ENCODE measurements at regions not wholly inside any gene's neighbourhood (a gene's known extent, or its start where the extent isn't known, plus 50 kb on each side); places are given as distances from the start of the nearest gene placed in this dataset.

- no peaks in the 10 kb centered on the region for H3K36me3 ChIP-seq
- H3K4me1 ChIP-seq, result no peaks in the 10 kb centered on the region
- H3K27ac ChIP-seq, result no peak overlapping the region
- H3K4me3 ChIP-seq, result no peak overlapping the region
- DNase-seq, result no peak
- H3K9me3 ChIP-seq (replicated peaks), result no peaks in the 10 kb centered on the region
- no peaks in the 10 kb centered on the region for H3K27me3 ChIP-seq
These were observed 400.2 kb downstream of the MCTP2 start for GRCh38 chr15:94631608-94632007.

DNA sequence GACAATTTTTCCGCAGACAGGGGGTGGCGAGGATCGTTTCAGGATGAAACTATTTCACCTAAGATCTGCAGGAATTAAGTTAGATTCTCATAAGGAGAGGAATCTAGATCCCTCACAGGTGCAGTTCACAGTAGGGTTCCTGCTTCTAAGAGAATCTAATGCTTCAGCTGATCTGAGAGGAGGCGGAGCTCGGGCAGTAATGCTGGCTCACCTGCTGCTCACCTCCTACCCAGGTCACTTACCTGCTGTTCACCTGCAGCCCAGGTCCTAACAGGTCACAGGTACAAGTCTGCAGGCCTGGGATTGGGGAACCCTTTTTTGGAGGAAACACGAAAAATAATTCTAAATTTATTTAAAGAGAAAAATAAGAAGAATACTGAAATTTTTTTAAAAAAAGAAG lies 406.8 kb downstream of the MCTP2 start:
- H3K9me3 ChIP-seq (replicated peaks), result no peaks in the 10 kb centered on the region
- H3K4me1 ChIP-seq, result no peaks in the 10 kb centered on the region
- no peak overlapping the region for H3K27ac ChIP-seq
- H3K27me3 ChIP-seq, result no peaks in the 10 kb centered on the region
- DNase-seq, result no peak
- no peak overlapping the region for H3K4me3 ChIP-seq
- H3K36me3 ChIP-seq, result no peaks in the 10 kb centered on the region

DNA sequence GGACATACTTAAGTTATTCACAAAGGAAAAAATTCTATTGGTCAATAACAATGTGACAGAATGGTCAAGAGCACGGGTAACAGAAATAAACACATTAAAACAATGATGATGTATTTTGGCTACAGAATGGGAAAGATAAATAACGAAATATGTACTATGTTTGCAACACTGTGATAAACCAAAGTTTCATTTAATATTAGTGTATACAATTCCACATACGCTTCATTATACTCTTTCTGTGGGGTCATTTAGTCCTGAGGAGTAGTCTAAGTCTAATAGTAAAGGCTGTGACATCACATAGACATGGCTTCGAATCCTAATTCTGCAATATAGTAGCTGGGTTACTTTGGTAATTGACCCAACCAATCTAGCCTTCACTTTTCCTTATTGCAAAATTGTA lies 408.3 kb downstream of the MCTP2 start:
- Histone ChIP-seq H3K9me3 (replicated peaks) (no peaks in the 10 kb centered on the region), H3K27ac (no peak overlapping the region), H3K36me3 (no peaks in the 10 kb centered on the region), H3K4me3 (no peak overlapping the region), H3K27me3 (no peaks in the 10 kb centered on the region), H3K4me1 (no peaks in the 10 kb centered on the region)
- no peak for DNase-seq

DNA sequence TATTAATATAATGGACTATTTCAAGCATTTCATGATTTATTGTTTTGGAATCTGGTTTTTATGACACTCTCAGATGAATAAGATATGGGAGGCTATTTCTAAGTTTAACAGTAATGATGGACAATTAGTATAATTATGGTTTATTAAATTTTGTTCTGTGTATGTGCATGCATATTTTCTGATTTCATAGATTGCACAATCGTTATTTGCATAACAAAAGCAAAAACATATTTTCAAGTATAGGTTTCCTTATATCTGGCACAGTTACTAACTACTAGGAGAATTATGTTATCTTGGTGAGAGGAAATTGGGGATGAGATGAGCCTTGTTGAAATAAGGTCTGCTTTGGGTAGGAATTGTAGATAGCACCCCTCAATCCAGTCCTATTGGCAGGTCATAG lies 413.1 kb downstream of the MCTP2 start:
- Histone ChIP-seq H3K27ac (no peak overlapping the region), H3K9me3 (replicated peaks) (no peaks in the 10 kb centered on the region), H3K4me1 (no peaks in the 10 kb centered on the region), H3K27me3 (no peaks in the 10 kb centered on the region), H3K4me3 (no peak overlapping the region), H3K36me3 (no peaks in the 10 kb centered on the region)
- DNase-seq, result no peak

DNA sequence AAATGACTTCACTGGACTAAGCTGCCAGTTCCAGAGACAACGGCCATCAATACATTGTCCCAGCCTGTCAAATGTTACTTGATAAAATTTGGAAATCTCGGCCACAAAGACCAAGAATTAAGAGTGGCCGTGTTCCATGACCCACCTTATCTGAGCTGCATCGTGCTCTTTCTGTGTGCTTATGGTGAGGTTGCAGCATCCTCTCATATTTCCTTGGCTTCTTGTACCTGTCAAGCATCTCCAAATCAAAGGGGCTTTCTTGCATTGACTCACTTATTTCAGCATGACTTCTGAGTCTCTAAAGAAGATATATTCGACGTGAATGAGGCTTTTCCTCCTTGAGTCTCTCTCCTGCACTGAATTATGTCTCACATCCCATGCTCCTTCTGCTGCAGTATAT lies 421.7 kb downstream of the MCTP2 start:
- H3K27ac ChIP-seq, result no peak overlapping the region
- H3K4me3 ChIP-seq, result no peak overlapping the region
- H3K9me3 ChIP-seq (replicated peaks), result no peaks in the 10 kb centered on the region
- H3K36me3 ChIP-seq, result no peaks in the 10 kb centered on the region
- DNase-seq, result no peak
- H3K27me3 ChIP-seq, result peaks cover 6% of the 10 kb centered on the region; the same call in 1 of the 2 replicates
- H3K4me1 ChIP-seq, result no peaks in the 10 kb centered on the region

GRCh38 chr15:94655249-94655880 lies 424.0 kb downstream of the MCTP2 start:
- Histone ChIP-seq H3K27ac (no peak overlapping the region), H3K9me3 (replicated peaks) (no peaks in the 10 kb centered on the region), H3K36me3 (no peaks in the 10 kb centered on the region), H3K27me3 (peaks cover 6% of the 10 kb centered on the region; the same call in 1 of the 2 replicates), H3K4me1 (no peaks in the 10 kb centered on the region), H3K4me3 (no peak overlapping the region)
- no peak for DNase-seq

DNA sequence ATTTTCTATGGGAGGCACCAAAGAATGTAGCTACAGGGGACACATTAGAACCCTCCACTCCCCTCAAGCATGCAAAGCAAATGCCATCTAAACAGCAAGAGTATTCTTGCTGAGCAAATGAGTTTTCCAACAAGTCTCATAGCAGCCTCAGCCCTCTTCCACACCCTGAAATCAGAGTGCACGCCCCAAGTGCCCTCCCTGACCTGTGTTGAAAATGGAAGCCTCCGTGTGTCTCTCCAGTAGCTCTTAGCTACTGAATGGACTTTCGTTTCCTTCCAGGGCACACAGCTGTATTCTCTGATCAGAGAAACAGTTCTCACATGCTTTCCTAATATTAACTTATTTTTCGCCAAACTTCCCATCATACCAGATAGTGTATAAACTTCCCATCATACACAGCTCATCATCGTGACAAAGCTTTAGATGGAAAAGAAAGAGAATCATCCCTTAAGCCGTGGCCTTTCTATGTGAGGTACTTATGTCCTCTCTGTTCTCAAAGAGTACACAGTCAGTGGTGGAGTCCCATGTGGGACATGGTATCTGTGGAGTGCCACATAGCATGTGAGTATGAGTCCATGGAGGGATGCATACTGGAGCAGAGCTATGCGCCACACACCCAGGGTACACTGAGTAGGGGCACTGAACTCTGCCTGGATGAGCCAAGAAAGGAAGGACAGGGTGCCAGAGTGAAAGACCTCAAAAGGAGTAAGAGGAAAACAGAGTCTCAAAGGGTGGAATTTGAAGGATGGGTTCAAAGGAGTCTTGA lies 434.5 kb downstream of the MCTP2 start:
- Histone ChIP-seq H3K9me3 (replicated peaks) (no peaks in the 10 kb centered on the region), H3K27ac (no peak overlapping the region), H3K4me3 (no peak overlapping the region), H3K36me3 (no peaks in the 10 kb centered on the region), H3K4me1 (peaks cover 3% of the 10 kb centered on the region; the same call in 1 of the 2 replicates), H3K27me3 (no peaks in the 10 kb centered on the region)
- no peak for DNase-seq

- DNase-seq, result no peak
- Histone ChIP-seq H3K4me3 (no peak overlapping the region), H3K36me3 (no peaks in the 10 kb centered on the region), H3K4me1 (peaks cover 9% of the 10 kb centered on the region), H3K27me3 (no peaks in the 10 kb centered on the region), H3K27ac (no peak overlapping the region), H3K9me3 (replicated peaks) (no peaks in the 10 kb centered on the region)
These were observed 435.2 kb downstream of the MCTP2 start for GRCh38 chr15:94666553-94666952.

DNA sequence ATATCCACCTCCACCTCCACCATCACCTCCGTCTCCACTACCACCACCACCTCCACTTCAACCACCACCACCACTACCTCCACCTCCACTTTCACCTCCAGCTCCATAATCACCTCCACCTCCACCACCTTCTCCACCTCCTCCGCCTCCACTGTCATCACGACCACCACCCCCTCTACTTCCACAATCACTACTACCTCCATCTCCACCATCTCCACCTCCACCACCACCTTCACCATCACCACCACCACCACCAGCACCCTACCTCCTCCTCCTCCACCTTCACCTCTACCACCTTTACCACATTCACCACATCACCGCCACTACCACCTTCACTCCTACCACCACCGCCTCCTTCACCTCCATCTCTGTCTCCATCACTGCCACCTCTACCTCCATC lies 435.7 kb downstream of the MCTP2 start:
- Histone ChIP-seq H3K9me3 (replicated peaks) (no peaks in the 10 kb centered on the region), H3K4me3 (no peak overlapping the region), H3K27ac (no peak overlapping the region), H3K36me3 (no peaks in the 10 kb centered on the region), H3K4me1 (peaks cover 11% of the 10 kb centered on the region), H3K27me3 (no peaks in the 10 kb centered on the region)
- DNase-seq, result no peak

GRCh38 chr15:94670438-94671034 lies 439.2 kb downstream of the MCTP2 start:
- Histone ChIP-seq H3K27me3 (no peaks in the 10 kb centered on the region), H3K36me3 (no peaks in the 10 kb centered on the region), H3K27ac (no peak overlapping the region), H3K9me3 (replicated peaks) (no peaks in the 10 kb centered on the region), H3K4me3 (no peak overlapping the region), H3K4me1 (peaks cover 14% of the 10 kb centered on the region)
- DNase-seq, result peak in 1 of 2 experiments; percentile 82

- no peaks in the 10 kb centered on the region for H3K36me3 ChIP-seq
- peaks cover 18% of the 10 kb centered on the region for H3K4me1 ChIP-seq
- peak; percentile 83 to 92 for DNase-seq
- H3K27me3 ChIP-seq, result no peaks in the 10 kb centered on the region
- H3K27ac ChIP-seq, result peak overlapping the region; percentile 64
- no peaks in the 10 kb centered on the region for H3K9me3 ChIP-seq (replicated peaks)
- peak overlapping the region; percentile 49 for H3K4me3 ChIP-seq
These were observed 440.6 kb downstream of the MCTP2 start for GRCh38 chr15:94671858-94672532.

DNA sequence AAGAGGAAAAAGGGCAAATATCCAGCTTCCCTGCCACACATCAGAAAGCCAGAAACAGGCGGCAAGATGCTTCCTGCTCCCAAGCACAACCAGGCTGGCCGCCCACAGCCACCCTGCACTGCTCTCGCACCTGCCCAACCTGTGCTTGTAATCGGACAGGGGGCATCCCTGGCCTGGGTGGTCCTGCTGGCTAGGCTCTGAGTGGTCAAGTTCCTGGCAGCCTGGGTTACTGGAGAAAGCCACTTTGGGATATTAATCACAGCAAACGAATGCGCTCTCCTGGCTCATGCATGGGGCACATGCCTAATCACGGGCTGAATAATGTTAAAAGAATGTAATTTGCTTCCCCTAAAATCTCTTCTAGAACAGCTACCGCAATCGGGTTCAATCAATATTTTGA lies 442.4 kb downstream of the MCTP2 start:
- Histone ChIP-seq H3K36me3 (no peaks in the 10 kb centered on the region), H3K4me3 (no peak overlapping the region), H3K27me3 (no peaks in the 10 kb centered on the region), H3K9me3 (replicated peaks) (no peaks in the 10 kb centered on the region), H3K27ac (no peak overlapping the region), H3K4me1 (peaks cover 24% of the 10 kb centered on the region)
- DNase-seq, result no peak

DNA sequence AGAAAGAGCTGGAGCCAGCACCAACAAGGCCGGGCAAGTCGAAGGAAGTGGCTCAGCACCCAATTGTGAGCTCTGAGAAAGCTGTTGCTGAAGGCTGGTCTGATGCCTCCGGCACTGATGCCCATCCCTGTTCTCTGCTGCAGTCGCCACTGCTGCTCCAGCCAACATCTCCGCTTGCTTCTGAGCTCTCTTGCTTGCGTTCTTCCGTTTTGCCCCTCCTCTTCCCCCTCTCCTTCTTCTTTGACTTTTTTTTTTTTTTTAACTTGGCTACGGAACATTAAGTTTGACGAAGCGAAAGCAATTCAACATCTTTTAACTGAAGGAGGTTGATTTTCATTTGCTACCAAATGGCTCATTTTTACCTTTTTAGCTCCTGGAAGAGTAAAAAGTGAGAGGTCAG lies 442.9 kb downstream of the MCTP2 start:
- Histone ChIP-seq H3K4me1 (peaks cover 24% of the 10 kb centered on the region), H3K4me3 (no peak overlapping the region), H3K9me3 (replicated peaks) (no peaks in the 10 kb centered on the region), H3K27me3 (no peaks in the 10 kb centered on the region), H3K36me3 (no peaks in the 10 kb centered on the region), H3K27ac (no peak overlapping the region)
- DNase-seq, result no peak

GRCh38 chr15:94677202-94677790 lies 445.9 kb downstream of the MCTP2 start:
- H3K4me3 ChIP-seq, result no peak overlapping the region
- H3K27me3 ChIP-seq, result no peaks in the 10 kb centered on the region
- H3K4me1 ChIP-seq, result peaks cover 14% of the 10 kb centered on the region
- H3K36me3 ChIP-seq, result no peaks in the 10 kb centered on the region
- DNase-seq, result peak; percentile 78 to 88
- no peaks in the 10 kb centered on the region for H3K9me3 ChIP-seq (replicated peaks)
- H3K27ac ChIP-seq, result peak overlapping the region; percentile 39

DNA sequence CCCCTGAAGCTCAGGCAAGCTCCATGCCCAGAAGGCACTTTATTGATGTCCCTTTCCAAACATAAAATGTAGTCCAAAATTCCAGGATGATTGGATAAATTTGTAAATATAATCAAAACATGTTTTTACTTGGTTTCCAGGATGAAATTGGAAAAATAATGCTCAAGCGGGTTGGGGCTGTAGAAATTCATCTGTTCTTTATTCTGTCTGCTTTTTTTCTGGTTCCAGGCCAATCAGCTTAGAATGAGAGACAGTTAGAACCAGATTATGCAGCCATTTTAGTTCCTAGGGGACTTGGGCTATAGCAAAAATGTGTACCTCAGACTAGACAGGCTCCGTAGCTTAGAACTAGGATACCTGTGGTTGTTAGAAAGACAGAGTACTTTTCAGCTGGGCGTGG lies 450.8 kb downstream of the MCTP2 start:
- peaks cover 4% of the 10 kb centered on the region for H3K4me1 ChIP-seq
- H3K9me3 ChIP-seq (replicated peaks), result no peaks in the 10 kb centered on the region
- DNase-seq, result no peak
- no peaks in the 10 kb centered on the region for H3K27me3 ChIP-seq
- no peaks in the 10 kb centered on the region for H3K36me3 ChIP-seq
- H3K27ac ChIP-seq, result no peak overlapping the region
- no peak overlapping the region for H3K4me3 ChIP-seq
